AG09319 (cell line): ENCODE measurements at regions not wholly inside any gene's neighbourhood (a gene's known extent, or its start where the extent isn't known, plus 50 kb on each side); places are given as distances from the start of the nearest gene placed in this dataset.
A peak's percentile ranks its signal among the peaks of the same experiment; 100 is the strongest.

Experiments used
- DNase-seq: peaks from one replicate; pipeline ENCODE4 v3.0.0-alpha.2; 2010; ENCODE audit warnings: low read depth; ENCODE audit errors: extremely low read depth
- CTCF ChIP-seq: IDR thresholded peaks from 2 replicates; pipeline ENCODE4 v1.5.1; 2011; ENCODE audit warnings: low read depth, mild to moderate bottlenecking, inconsistent platforms, low read length, moderate library complexity

DNA sequence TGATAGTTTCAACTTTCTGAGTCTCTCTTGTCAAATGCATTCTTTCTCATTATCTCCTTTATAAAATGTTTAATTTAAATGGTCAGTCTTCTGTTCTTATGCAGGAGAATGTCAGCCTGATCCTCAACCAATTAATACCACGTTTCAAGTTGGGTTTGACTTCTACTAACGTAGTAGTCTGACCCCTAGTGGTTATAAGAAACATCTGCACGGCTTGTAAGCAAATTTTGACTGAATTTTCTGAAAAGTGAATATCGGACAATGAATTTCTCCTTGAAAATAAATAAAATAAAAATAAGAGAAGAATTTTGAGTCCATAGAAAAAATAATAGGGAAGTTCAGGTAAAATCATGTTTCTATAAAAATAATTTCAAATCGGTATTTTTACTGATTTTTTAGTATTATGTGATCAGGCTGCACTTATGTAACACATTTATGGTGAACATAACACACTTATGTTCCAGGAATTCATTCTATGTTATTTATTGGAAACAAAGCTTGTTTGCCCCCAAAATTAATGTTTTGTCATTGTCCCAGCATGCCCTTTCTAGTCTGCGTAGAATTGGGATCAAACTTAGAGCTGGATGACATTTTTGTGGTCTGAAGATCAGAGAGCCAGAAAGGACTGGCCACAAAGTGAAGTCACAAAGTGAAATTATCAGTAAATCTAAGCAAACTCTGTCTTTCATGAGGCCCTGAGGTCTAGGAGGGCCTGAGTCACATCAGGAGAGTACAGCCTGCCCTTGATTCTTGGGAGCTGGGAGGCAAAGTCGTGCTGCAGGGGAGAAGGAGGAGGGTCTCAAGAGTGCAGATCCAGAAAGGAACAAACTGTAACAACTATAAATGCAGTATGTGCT, 101.2 kb upstream of the STXBP6 start:
- TF ChIP-seq CTCF = peak; percentile 69
- peak; percentile 14 for DNase-seq

GRCh38 chr14:25150401-25150800, 100.5 kb upstream of the STXBP6 start:
- no peak for DNase-seq
- no peak for TF ChIP-seq CTCF

DNA sequence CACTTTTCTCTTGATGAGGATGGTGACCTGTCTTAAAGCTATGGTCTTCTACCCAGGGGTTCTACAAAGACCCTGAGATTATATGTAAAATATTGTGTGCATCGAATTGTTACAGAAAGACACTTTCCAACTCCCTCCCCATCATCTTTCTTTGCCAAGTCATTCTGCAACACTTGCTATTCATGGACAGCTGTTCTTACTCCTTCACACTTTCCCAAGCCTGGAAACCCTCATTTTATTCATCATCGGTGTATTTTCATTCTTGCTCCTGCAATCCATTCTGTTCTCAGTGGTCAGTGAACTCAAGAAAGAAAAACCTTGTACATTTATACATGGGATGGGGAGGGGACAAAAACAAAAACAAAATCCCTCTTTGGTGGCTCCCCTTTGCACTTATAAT, 90.5 kb upstream of the STXBP6 start:
- TF ChIP-seq CTCF = no peak
- DNase-seq = no peak

DNA sequence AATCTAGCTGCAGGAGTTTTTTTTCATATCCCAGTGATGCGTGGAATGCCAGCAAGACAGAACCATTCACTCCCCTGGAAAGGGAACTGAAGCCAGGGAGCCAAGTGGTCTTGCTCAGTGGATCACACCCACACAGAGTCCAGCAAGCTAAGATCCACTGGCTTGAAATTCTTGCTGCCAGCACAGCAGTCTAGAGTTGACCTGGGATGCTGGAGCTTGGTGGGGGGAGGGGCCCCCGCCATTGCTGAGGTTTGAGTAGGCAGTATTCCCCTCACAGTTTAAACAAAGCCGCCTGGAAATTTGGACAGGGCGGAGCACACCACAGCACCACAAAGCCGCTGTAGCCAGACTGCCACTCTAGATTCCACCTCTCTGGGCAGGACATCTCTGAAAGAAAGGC, 86.9 kb upstream of the STXBP6 start:
- DNase-seq = no peak

DNA sequence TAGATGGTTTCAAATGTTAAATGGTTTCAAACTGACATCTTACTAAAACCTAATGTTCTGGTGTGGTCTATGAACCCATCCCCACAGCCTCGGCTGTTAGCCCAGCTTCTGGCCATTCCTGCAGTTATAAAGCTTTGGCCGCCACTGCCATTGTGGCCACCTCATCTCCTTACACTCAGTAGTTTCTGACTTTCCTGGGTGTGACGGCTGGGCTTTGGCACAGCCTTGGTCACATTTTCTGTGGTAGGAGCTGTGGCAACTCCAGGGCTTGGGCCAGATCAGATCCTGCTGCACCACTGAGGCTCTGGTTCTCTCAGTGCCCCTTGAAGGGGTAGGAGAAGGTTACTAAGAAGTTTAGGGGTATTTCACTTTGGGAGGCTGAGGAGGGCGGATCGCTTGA, 84.2 kb upstream of the STXBP6 start:
- no peak for TF ChIP-seq CTCF
- DNase-seq = no peak

More for the DNA sequence above, 86.9 kb upstream of the STXBP6 start:
- TF ChIP-seq CTCF = no peak

DNA sequence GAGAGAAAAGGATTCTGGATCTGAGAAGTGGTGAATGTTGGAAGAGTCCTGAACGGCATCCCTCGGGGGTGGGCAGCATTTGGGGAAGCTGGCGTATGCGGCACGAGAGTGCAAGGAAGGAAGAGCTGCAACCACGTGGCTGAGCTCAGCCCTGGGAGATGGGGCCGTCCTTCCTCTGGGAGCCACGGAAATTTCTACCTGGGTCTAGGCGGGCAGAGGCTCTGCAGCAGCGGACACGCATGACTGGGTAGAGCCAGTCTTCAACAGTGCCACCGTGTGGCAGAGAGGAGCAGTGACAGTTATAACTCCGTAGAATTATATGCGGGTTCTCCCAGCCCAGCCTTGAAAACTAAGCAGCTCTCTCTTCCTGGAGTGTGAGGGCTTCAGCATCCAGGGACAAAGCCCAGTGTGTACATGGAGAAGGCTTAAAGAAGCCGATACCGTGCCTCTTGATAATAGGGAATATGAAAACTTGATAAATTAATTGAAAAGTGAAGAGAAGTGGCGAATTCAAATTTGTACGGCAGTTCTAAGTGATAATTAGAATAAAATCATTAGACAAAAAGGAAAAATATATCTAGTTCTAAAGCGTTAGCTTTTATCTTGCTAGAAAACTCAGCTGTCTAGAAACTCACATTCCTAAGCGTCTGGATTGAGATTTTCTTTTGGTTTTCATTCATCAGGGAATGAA, 82.9 kb upstream of the STXBP6 start:
- peak; percentile 67 for TF ChIP-seq CTCF
- no peak for DNase-seq

DNA sequence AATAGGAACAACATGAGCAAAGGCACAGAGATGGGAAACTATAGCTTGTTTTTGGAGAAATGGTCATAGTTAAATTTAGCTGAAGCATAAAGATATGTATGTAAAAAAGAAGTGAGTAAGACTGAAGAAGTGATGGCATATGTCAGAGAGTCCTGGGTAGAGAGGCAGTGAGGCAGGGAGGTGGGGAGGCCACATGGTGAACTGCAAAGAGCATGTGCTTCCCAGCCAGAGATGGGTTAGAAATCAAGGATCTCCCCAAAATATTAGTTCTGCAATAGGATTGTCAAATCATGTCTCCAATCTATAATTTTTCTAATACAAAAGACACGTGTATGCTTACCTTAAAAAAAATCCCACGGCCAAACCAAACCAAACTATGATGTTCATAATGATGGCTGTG, 82.1 kb upstream of the STXBP6 start:
- DNase-seq = no peak
- no peak for TF ChIP-seq CTCF
